ENCODE measurements at regions not wholly inside any gene's neighbourhood (a gene's known extent, or its start where the extent isn't known, plus 50 kb on each side); places are given as distances from the start of the nearest gene placed in this dataset.

- TF ChIP-seq POLR2AphosphoS5 (IDR thresholded peaks at IDR 0.05; ENCODE audit: low read depth, low read length) (no peak), SPI1 (IDR thresholded peaks at IDR 0.05; ENCODE audit: low read depth, low read length) (no peak), POLR2A (IDR thresholded peaks at IDR 0.05; ENCODE audit: low read depth, low read length) (no peak), PAX5 (IDR thresholded peaks at IDR 0.05; ENCODE audit: insufficient read depth, low read length, severe bottlenecking) (no peak), TAF1 (IDR thresholded peaks at IDR 0.05; ENCODE audit: low read depth, low read length) (no peak)
Observed at GRCh38 chr16:85989863-85990643, 91.1 kb downstream of the IRF8 start.
